ENCODE measurements at regions not wholly inside any gene's neighbourhood (a gene's known extent, or its start where the extent isn't known, plus 50 kb on each side); places are given as distances from the start of the nearest gene placed in this dataset.

DNA sequence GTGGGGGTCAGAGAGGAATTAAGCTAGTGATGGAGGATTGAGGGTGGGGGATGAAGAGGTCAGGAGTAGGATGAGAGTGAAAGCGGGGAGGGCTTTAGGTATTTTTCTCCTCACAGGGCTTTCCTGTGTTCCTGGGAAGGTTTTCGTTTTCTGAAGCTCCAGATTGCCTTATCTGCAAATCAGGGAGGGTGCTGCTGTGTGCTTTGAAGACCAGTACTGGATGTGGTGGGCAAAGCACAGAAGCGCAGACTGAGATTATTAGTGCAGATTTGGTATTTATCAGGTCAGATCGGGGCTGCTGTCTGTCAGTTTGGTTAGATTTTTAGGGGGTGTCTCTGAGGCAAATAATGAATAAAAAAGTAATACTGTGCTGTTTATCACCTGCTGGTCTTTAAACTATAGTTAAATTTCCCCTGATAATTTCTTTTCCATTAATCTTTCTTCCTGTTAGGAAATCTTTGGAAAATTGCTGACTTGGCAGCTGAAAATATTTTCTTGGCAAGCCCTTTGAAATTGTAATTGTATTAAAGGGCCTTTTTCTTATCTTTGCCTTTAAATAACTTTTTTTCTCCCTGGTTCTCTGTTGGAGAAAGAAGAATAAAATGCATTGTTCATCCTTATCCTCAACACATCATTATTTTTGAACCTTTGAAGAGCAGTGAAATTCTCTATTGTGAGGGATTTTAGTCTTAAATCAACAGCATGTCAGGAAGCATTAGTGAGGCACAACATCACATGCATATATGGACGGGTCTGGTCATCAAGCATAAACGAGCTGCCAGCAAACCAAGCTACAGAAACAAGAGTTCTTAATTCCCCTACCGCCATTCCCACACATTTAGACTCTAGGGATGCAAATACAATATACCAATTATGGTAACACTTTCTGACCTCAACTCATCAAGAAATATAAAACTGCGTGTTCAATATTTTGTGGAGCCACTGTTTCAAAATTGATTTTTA, 139.6 kb downstream of the S1PR1 start:
- TF ChIP-seq, protein P1, sequence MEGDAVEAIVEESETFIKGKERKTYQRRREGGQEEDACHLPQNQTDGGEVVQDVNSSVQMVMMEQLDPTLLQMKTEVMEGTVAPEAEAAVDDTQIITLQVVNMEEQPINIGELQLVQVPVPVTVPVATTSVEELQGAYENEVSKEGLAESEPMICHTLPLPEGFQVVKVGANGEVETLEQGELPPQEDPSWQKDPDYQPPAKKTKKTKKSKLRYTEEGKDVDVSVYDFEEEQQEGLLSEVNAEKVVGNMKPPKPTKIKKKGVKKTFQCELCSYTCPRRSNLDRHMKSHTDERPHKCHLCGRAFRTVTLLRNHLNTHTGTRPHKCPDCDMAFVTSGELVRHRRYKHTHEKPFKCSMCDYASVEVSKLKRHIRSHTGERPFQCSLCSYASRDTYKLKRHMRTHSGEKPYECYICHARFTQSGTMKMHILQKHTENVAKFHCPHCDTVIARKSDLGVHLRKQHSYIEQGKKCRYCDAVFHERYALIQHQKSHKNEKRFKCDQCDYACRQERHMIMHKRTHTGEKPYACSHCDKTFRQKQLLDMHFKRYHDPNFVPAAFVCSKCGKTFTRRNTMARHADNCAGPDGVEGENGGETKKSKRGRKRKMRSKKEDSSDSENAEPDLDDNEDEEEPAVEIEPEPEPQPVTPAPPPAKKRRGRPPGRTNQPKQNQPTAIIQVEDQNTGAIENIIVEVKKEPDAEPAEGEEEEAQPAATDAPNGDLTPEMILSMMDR (IDR thresholded peaks at IDR 0.05) = no peak
- no peak for DNase-seq (ENCODE audit: low spot score)
- Histone ChIP-seq H3K4me3 (no peak overlapping the region), H3K27ac (no peak overlapping the region)

DNA sequence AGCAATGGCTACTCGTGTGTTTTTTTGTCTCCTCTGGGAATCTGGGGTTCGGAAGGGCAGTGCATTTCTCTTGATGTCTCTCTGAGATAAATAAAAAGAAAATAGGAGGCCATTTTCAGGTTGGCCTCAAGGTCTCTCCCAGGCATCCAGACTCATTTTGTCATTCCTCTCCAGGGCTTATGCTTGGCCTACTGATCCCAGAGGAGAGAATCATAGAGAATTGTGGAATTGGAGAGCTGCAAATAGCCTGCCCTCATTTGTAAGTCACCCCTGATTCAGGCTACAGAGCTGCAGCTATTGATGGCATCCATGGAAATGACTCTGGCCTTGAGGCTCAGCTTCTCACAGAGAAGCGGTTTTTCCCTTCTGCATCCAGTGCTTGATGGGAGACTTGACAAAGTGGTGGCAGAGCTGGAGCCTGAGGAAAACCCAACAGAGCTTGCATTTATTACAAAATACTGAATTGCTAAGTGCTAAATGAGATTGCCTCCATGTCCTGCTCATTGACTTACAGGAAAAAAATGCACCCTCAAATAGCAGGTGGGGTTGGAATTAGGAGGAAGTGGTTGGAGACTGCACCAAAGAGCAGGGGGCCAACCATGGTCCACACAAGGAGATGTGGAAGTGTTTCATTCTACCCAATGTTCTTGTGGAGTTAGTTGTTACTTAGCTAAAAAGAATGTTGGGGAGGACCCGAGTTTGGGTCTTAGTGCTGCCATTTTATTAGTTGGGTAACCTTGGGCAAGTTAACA, 140.4 kb downstream of the S1PR1 start:
- no peak for DNase-seq (ENCODE audit: low spot score)
- H3K4me3 ChIP-seq = no peak overlapping the region

DNA sequence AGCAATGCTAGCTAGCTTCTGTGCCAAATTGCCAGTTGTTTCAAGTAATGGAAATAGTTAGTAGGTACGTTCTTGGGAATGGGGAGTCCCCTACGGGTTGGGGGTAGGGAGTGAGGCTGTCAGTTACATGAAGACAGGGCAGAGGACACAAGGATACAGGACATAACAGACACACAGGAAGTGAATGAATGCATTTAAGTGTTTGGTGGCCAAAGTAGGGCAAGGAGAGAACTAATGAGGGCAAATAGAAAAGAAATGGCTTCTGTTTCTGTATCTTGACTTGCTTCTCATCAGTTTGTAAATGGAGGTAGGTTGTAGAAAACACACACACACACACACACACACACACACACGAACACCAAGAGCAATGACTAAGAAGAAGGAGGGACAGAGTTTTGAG, 142.2 kb downstream of the S1PR1 start:
- H3K27ac ChIP-seq = no peak overlapping the region

More for the DNA sequence above, 140.4 kb downstream of the S1PR1 start:
- no peak overlapping the region for H3K27ac ChIP-seq
- TF ChIP-seq, protein P1 (IDR thresholded peaks at IDR 0.05) = no peak

DNA sequence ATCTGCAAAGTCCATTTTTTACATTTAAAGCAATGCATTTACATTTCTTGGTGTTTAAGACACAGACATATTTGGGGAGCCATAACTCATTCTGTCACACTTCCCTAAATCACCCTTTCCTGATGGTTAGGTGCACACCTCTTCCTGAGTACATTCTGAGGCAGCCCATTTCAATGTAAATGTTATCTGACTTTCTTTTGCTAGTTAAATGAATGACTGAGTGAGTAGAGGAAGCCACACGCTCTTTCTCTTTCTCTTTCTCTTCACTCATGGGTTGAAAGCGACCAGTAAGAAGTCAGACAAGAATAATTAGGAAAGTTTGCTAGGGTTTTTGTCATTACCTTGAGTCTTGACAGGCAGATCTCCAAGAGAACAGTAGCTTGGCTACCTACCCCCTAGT, 143.1 kb downstream of the S1PR1 start:
- TF ChIP-seq, protein P1 (IDR thresholded peaks at IDR 0.05) = no peak
- DNase-seq (ENCODE audit: low spot score) = no peak
- Histone ChIP-seq H3K27ac (no peak overlapping the region), H3K4me3 (no peak overlapping the region)

More for the DNA sequence above, 142.2 kb downstream of the S1PR1 start:
- DNase-seq (ENCODE audit: low spot score) = no peak
- no peak overlapping the region for H3K4me3 ChIP-seq
- TF ChIP-seq, protein P1 (IDR thresholded peaks at IDR 0.05) = no peak

- TF ChIP-seq, protein P1 (IDR thresholded peaks at IDR 0.05) = no peak
- no peak for DNase-seq (ENCODE audit: low spot score)
- no peak overlapping the region for H3K27ac ChIP-seq
- H3K4me3 ChIP-seq = no peak overlapping the region
Observed at GRCh38 chr1:101382135-101382534, 145.3 kb downstream of the S1PR1 start.

DNA sequence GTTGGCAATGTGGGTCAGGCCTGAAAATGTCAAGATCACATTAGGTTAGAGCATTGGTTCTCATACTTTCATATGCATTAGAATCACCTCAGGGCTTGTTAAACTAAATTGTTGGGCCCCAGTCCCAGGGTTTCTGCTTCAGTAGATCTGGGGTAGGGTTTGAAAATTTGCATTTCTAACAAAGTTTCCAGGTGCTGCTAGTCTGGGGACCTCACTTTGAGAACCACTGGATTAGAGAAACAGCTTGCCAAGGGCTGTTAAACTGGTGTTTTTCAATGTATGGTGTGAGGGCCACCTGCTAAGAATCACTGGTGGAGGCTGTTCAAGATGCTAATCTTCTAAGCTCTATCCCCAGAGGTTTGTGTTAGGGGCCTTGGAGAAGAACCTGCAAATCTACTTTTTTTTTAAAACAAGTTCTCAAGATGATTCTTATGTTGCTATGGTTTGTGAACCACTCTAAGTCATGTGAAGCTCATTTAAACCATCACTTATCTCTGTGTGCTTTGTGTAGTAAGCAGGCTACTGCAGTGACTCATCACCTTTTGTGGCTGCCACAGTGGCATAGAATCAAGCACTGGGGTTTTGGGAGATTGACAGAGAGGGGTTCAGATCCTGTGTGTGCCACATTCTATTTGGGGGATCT, 152.2 kb downstream of the S1PR1 start:
- TF ChIP-seq, protein P1 (IDR thresholded peaks at IDR 0.05) = no peak
- Histone ChIP-seq H3K4me3 (no peak overlapping the region), H3K27ac (no peak overlapping the region)
- DNase-seq (ENCODE audit: low spot score) = no peak
